DOHH2 (cell line): ENCODE measurements at regions not wholly inside any gene's neighbourhood (a gene's known extent, or its start where the extent isn't known, plus 50 kb on each side); places are given as distances from the start of the nearest gene placed in this dataset.

Source experiments
- H3F3A ChIP-seq: fragments of 200-600 bp; sonication (generic), shearing (Covaris generic); 2 replicates; pipeline ENCODE4 v1.6.0; 2016; ENCODE audit warnings: antibody characterized with exemption, mild to moderate bottlenecking; ENCODE audit not compliant: control insufficient read depth, insufficient read depth
- H3K27ac ChIP-seq: fragments of 200-600 bp; sonication (generic); 2 replicates; pipeline ENCODE4 v1.5.1; 2014; ENCODE audit warnings: low read depth, mild to moderate bottlenecking, low read length, moderate library complexity
- H3K27me3 ChIP-seq: fragments of 200-600 bp; sonication (generic); 2 replicates; pipeline ENCODE4 v1.6.1; 2014; ENCODE audit warnings: mild to moderate bottlenecking, low read length, mixed read lengths; ENCODE audit not compliant: control insufficient read depth
- H3K36me3 ChIP-seq: fragments of 200-600 bp; sonication (generic); 2 replicates; pipeline ENCODE4 v1.6.1; 2014; ENCODE audit warnings: mild to moderate bottlenecking, low read length, moderate library complexity, mixed read lengths; ENCODE audit not compliant: control insufficient read depth
- H3K4me1 ChIP-seq: fragments of 200-600 bp; sonication (generic); 2 replicates; pipeline ENCODE4 v1.6.1; 2014; ENCODE audit warnings: mild to moderate bottlenecking, low read length, mixed read lengths; ENCODE audit not compliant: control insufficient read depth
- H3K4me2 ChIP-seq: fragments of 200-600 bp; sonication (generic); 2 replicates; pipeline ENCODE4 v1.6.0; 2014; ENCODE audit warnings: mild to moderate bottlenecking, low read length, moderate library complexity
- H3K4me3 ChIP-seq: fragments of 200-600 bp; sonication (generic); 2 replicates; pipeline ENCODE4 v1.5.1; 2014; ENCODE audit warnings: mild to moderate bottlenecking, low read length, mixed read lengths
- H3K79me2 ChIP-seq: fragments of 200-600 bp; sonication (generic); 2 replicates; pipeline ENCODE4 v1.6.1; 2014; ENCODE audit warnings: mild to moderate bottlenecking, low read length, mixed read lengths; ENCODE audit not compliant: control insufficient read depth
- H3K9me2 ChIP-seq: fragments of 200-600 bp; sonication (generic); replicated peaks from 2 replicates; pipeline ENCODE4 v1.6.1; 2014; ENCODE audit warnings: mild to moderate bottlenecking, low read length, mixed read lengths; ENCODE audit not compliant: control insufficient read depth
- H3K9me3 ChIP-seq: fragments of 200-600 bp; sonication (generic); 2 replicates; pipeline ENCODE4 v1.6.1; 2014; ENCODE audit warnings: antibody characterized with exemption, low read length, mixed read lengths; ENCODE audit not compliant: control insufficient read depth, insufficient read depth
- H4K20me1 ChIP-seq: fragments of 200-600 bp; sonication (generic); 2 replicates; pipeline ENCODE4 v1.6.0; 2014; ENCODE audit warnings: low read depth, mild to moderate bottlenecking, antibody characterized with exemption, low read length, moderate library complexity; ENCODE audit not compliant: control insufficient read depth, insufficient read depth
- EZH2phosphoT487 ChIP-seq: fragments of 200-600 bp; sonication (generic); IDR thresholded peaks from 2 replicates; pipeline ENCODE4 v1.6.1; 2017; ENCODE audit warnings: borderline replicate concordance, mild to moderate bottlenecking, antibody characterized with exemption, low read length, moderate library complexity, mixed read lengths
- TF ChIP-seq, protein P1 (sequence below): fragments of 200-600 bp; sonication (generic); IDR thresholded peaks from one replicate; pipeline ENCODE4 v1.5.1; 2014; ENCODE audit warnings: antibody characterized with exemption, mild to moderate bottlenecking, low read depth, low read length; ENCODE audit not compliant: poor library complexity, severe bottlenecking

DNA sequence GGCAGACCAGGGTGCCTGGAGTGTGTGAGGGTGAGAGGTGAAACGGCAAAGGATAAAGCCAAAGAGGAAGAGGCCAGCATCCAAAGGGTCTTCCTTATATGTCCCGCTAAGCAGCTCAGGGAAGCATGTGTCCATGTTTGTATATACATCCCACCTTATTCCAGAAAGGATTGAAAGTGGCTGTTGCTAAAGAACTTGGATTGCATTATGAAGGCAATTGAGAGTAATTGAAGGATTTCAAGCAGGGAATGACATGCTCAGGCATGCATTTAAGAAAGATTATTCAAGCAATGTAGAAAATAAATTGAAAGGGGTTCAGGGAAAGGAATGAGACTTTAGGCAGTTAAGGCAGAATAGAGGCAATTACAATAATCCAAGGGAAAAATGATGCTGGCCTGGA is 237.6 kb upstream of the SOX9 start:
- no peaks in the 10 kb centered on the region for H3K9me3 ChIP-seq
- no peaks in the 10 kb centered on the region for H3K4me1 ChIP-seq
- H3F3A ChIP-seq = no peaks in the 10 kb centered on the region
- TF ChIP-seq, protein P1, sequence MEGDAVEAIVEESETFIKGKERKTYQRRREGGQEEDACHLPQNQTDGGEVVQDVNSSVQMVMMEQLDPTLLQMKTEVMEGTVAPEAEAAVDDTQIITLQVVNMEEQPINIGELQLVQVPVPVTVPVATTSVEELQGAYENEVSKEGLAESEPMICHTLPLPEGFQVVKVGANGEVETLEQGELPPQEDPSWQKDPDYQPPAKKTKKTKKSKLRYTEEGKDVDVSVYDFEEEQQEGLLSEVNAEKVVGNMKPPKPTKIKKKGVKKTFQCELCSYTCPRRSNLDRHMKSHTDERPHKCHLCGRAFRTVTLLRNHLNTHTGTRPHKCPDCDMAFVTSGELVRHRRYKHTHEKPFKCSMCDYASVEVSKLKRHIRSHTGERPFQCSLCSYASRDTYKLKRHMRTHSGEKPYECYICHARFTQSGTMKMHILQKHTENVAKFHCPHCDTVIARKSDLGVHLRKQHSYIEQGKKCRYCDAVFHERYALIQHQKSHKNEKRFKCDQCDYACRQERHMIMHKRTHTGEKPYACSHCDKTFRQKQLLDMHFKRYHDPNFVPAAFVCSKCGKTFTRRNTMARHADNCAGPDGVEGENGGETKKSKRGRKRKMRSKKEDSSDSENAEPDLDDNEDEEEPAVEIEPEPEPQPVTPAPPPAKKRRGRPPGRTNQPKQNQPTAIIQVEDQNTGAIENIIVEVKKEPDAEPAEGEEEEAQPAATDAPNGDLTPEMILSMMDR = no peak
- no peak for TF ChIP-seq EZH2phosphoT487
- no peaks in the 10 kb centered on the region for H3K9me2 ChIP-seq
- H3K27ac ChIP-seq = no peak overlapping the region
- H3K4me3 ChIP-seq = no peak overlapping the region
- no peaks in the 10 kb centered on the region for H3K36me3 ChIP-seq
- H3K4me2 ChIP-seq = no peak overlapping the region
- H4K20me1 ChIP-seq = no peaks in the 10 kb centered on the region
- no peaks in the 10 kb centered on the region for H3K79me2 ChIP-seq
- peaks cover 5% of the 10 kb centered on the region for H3K27me3 ChIP-seq

GRCh38 chr17:71883845-71884244 is 237.0 kb upstream of the SOX9 start:
- Histone ChIP-seq H3K4me2 (no peak overlapping the region), H3K4me1 (no peaks in the 10 kb centered on the region), H3K9me2 (no peaks in the 10 kb centered on the region), H3F3A (no peaks in the 10 kb centered on the region), H3K4me3 (no peak overlapping the region), H3K79me2 (no peaks in the 10 kb centered on the region), H3K9me3 (no peaks in the 10 kb centered on the region), H3K36me3 (no peaks in the 10 kb centered on the region), H4K20me1 (no peaks in the 10 kb centered on the region), H3K27me3 (peaks cover 5% of the 10 kb centered on the region), H3K27ac (no peak overlapping the region)
- no peak for TF ChIP-seq EZH2phosphoT487
- TF ChIP-seq, protein P1 = no peak

GRCh38 chr17:71885662-71886061 is 235.2 kb upstream of the SOX9 start:
- H3F3A ChIP-seq = no peaks in the 10 kb centered on the region
- no peaks in the 10 kb centered on the region; the same call in 1 of the 2 replicates for H3K27me3 ChIP-seq
- H3K36me3 ChIP-seq = no peaks in the 10 kb centered on the region
- H4K20me1 ChIP-seq = no peaks in the 10 kb centered on the region
- TF ChIP-seq, protein P1 = no peak
- TF ChIP-seq EZH2phosphoT487 = no peak
- H3K4me3 ChIP-seq = no peak overlapping the region
- H3K4me1 ChIP-seq = no peaks in the 10 kb centered on the region
- H3K79me2 ChIP-seq = no peaks in the 10 kb centered on the region
- H3K9me2 ChIP-seq = no peaks in the 10 kb centered on the region
- no peaks in the 10 kb centered on the region for H3K9me3 ChIP-seq
- no peak overlapping the region for H3K27ac ChIP-seq
- H3K4me2 ChIP-seq = no peak overlapping the region

DNA sequence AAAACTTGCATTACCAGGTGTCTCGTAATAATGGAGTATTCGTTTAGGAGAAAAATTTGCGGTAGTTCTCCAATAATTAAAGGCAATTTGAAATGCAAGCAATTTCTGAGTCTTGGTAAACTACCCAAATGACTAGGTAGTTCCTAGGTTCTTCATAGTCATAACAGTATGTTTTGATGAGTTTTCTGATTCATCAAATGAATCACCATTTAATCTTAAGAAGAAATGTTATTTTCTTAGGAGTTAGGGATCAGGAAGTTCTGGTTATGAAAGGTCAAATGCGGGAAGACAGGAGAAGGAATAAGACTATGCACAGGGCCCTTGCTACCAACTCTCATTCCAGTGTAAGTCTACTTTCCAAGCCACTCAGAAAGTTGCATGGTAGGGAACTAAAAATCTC is 221.5 kb upstream of the SOX9 start:
- Histone ChIP-seq H3K9me3 (no peaks in the 10 kb centered on the region), H3K4me2 (no peak overlapping the region), H3K9me2 (no peaks in the 10 kb centered on the region)

More for the DNA sequence above, 221.5 kb upstream of the SOX9 start:
- H3K27ac ChIP-seq = no peak overlapping the region
- TF ChIP-seq, protein P1 = no peak
- TF ChIP-seq EZH2phosphoT487 = no peak
- peaks cover 6% of the 10 kb centered on the region; the same call in 1 of the 2 replicates for H3K27me3 ChIP-seq
- no peaks in the 10 kb centered on the region for H3K79me2 ChIP-seq
- H3F3A ChIP-seq = no peaks in the 10 kb centered on the region
- no peaks in the 10 kb centered on the region for H4K20me1 ChIP-seq
- H3K4me3 ChIP-seq = no peak overlapping the region
- H3K36me3 ChIP-seq = no peaks in the 10 kb centered on the region
- no peaks in the 10 kb centered on the region for H3K4me1 ChIP-seq
